GM10847 (cell line): ENCODE measurements at regions not wholly inside any gene's neighbourhood (a gene's known extent, or its start where the extent isn't known, plus 50 kb on each side); places are given as distances from the start of the nearest gene placed in this dataset.

Experiments
- POLR2A ChIP-seq: IDR thresholded peaks from 2 replicates; pipeline ENCODE4 v1.6.1; 2011; ENCODE audit not compliant: insufficient read length; ENCODE audit errors: extremely low read depth

DNA sequence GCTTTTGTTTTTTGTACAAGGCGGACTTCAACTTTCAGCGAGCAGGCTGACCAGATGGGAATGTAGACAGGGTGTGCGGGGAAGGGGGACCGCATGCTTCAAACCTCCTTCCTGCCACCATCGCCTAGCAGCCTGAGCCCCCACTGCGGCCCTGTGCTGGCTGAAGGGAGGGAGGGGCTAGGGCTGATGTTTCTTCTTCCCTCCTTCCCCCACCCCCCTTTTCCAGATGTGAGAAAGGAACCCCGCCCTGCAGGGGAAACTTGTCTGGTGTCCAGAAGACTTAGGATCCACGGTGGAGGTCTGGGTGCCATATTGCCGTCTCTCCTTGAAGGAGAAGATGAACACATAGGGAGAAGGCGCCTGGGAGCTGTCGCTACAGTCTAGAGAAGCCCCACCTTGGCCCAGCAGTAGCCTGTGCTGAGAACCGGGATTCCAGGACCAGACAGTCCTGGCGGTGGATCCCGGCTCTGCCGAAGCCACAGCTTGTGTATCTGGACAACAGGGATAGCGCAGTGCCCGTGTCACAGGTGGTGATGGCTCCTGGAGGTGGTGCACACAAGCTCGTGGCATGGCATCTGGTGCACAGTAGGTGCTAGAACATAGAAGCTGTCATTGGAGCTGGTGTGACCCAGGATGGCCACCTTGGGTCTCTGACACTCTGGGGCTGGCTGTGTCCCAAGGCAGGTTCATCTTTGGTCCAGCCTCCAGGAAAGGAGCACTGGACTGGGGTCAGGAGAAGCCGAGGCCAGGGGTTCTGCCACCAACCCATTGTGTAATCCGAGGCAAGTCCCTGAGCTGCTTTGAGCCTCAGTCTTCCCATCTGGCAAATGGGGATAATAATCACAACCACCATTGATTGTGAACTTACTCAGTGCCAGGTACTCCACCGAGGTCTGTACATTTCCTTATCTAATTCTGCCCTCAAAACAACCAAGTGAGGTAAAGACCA lies 205.6 kb downstream of the C9orf50 start:
- TF ChIP-seq POLR2A: no peak

DNA sequence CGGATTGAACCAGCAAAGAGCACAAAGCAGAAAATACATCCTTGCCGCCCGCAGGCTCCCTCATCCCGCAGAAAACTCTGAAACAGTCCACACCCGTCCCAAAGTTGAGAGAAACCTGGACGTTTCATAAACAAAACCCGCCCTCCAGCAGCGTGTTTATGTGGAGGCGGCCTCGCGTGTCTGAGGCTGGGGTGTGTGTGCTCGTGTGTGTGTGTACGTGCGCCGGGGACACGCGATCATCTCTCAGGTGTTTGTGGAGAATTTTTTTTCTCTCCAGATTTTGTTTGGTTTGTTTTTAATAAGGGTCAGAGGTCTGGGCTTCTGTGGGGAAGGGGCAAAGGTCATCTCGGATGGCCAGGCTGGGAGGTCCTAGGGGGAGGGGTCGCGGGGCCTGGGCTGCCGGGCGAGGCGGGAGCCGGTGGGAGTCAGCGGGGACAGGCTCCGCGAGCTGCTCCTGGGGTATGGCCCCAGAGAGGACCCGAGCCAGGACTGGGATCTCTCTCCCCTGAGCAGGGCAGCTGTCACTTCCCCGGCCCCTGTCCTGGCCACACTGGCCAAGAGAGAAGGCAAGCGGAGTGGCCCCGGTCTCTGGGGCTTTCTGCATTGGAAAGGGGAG lies 206.4 kb downstream of the C9orf50 start:
- no peak for TF ChIP-seq POLR2A

DNA sequence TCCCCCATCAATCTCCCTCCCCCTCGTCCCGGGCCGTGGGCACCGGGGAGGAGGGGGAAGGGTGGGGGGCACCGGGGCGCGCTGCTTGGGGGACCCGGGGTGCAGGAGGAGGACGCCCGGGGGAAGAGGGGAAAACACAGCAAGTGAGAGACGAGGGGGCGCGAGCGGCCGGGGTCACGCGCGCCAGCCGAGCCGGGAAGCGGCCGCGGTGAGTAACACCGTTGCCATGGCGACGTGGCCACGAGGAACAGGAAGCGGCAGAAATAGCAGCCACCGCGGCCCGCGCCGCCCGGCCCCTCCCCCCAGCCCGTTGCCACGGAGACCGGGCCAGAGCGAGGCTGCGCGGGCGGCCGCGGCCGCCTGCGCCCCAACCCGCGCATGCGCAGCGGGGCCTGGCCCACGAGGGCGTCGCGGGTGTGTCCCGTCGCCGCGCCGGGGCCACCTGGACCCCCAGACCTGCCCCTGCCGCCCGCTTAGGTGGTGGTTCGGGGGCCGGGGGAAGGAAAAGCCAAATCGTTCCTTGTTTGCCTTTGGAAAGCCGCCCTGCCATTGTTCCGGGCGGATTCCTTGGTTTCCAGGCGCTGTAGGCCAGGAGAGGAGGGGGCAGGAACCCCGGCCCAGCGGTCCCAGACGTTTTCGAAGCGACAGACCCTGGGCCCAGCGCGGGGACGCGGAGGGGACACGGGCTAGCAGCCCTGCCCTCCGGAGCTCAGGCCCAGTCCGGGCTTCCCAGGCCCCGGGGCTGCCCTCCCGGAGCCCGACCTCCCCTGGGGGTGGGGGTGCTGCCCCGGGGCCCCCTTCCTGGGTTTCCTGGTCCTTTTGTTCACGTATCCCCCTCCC lies 207.1 kb downstream of the C9orf50 start:
- TF ChIP-seq POLR2A: peak; percentile 37

DNA sequence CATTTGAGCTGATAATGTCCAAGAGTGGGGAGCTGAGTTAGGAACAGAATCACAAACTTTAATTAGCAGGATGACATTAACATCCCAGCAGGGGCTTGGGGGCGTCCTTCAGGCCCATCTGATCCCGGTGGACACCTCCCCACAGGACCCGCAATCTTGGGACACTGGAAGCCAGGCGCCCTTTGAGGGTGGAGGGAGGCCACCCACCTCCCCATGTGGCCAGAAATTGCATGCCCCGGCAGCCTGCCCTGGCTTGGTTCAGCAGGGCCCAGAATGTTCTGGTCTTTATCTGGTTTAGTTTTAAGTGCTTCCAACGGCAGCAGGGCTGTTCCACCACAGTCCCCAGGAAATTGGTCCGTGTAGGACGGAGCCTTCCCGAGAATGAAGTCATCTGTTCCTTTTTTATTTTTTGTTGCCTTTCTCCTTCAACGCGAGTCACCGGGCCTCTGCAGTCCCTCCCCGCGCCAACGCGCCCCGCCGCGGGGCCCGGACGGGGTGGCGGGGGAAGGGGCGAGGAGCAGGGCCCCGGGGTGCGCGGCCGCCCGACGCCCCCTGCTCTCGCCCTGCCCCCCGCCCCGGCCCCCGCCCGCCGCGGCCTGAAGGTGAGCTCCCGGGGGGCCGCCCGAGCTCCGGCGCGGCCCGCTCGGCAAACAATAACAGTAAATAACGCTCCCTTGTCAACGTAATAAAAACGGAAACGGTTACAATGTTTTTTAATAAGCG lies 207.9 kb downstream of the C9orf50 start:
- TF ChIP-seq POLR2A: no peak

DNA sequence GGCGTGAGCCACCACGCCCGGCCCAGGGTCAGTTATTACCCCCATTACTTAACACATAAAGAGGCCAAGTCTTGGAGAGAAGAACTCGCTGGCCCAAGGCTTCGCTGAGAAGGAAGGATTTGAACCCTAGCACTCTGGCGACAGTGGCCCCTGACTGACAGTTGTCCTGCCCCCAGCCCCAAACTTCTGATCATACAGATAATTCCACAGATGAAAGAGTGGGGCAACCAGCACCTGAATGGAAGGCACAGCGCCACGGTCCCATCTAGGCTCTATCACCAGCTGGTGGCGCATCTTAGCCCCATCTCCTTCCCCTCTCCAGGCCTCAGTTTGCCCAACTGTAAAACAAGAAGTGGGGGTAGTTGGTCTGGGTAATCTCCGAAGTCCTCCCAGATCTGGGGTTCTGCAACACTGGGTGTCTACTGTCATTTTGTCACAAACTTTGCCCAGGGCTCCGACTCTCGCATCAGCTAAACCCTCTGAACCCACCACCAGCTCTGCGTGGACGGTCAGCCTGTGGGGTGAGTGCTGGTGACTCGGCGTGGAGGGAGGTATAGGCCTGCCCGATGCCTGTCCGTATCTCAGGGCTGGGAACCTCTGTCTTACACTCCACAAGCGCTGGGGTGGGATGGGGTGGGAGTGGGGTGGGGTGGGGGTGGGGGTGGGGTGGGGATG lies 209.3 kb downstream of the C9orf50 start:
- no peak for TF ChIP-seq POLR2A

DNA sequence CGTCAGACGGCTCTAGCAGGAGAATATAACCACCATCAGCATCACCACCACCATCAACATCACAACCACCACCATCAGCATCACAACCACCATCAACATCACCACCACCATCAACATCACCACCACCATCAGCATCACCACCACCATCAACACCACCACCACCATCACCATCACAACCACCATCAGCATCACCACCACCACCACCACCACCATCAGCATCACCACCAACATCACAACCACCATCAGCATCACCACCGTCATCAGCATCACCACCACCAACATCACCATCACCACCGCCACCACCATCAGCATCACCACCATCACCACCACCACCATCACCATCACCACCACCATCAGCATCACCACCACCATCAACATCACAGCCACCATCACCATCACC lies 210.7 kb downstream of the C9orf50 start:
- TF ChIP-seq POLR2A: no peak

DNA sequence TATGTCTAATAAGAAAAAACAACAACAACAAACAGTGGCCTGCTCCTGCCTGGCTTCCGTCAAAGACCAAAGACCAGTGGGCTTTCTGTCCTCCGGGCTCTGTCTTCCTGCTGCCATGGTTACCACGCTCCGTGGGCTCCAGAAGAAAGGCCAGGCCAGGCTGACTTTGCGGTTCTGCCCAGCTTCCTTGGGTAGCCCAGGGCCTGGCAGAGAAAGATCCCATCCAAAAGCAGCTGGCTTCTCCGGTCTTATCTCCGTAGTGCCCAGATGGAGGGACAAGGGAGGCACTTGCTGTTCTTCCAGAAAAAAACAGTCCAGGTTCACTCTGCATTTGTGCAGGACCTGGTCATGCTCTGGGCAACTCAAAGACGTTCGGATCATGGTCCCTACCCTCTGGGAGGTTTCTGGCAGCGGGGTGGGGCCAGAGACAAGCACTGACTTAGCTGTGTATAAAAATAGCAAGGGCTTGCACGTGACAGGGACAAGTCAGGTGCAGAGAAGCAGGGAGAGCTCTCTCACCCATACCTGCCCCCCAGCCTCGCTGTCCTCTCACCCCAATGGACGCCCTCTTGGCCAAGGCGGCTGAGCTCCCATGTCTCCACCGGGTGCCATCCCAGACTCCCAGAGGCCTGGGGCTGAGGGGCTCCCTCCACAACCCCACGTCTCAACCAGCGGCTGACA lies 212.2 kb downstream of the C9orf50 start:
- no peak for TF ChIP-seq POLR2A

DNA sequence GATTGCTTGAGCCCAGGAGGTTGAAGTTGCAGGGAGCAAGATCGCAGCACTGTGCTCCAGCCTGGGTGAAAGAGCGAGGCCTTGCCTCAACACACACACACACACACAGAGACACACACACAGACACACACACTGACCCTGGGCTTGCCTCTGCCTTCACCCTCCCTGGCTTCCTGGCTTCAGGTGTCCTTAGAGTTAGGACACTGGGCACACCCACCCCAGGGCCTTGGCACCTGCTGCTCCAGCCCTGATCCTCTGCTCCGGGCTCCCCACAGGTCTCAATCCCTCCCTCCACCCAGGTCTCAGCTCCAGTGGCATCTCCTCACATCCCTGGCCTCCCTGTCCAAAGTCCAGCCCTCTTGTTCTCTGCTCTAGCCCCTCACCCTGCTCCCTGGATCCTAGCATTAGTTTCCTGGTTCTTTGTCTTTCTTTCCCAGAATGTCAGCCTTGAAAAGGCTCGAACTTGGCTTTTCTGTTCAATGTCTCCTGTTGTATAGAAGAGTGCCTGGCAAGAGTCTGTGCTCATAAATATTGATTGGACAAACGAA lies 212.9 kb downstream of the C9orf50 start:
- no peak for TF ChIP-seq POLR2A

DNA sequence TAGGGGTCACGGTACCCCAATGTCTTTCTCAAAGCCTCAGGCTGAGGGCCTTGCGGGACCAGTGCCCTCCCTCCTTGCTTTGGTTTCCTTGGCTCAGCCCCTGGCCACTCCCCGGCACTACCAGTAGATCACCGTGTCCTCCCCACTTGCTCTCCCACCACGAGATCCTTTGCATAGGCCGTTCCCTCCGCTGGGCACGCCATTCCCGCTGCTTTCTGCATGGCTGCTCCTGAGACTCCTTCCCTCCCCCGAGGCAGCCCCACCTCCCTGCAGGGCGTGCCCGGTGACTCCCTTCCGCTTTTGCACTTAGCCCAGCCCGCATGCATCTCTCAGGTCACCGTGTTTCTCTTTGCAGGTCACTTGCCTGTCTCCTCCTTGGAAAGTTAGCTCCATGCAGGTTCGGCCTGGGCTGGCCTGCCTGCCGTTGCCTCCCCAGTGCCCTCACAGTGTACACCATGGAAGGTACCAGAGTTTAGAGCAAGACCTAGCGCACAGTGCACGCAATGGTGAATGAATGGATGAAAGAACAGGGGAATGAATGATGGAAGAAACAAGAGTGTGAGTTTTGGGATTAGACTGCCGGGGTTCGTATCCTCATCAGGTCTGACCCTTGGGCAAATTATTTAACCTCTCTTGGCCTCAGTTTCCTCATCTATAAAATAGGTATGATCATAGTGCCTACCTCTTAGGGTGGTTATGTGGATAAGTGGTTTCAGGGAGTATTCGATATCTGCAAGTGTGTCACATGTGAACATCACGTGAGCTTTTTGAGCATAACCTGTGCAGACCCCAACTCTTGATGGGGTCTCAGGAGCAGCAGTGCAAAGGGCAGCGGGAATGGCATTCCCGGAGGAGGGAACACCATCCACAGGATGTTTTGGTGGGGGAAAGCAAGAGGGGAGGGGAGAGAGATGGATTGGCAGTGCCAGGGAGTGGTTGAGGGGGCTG lies 214.3 kb downstream of the C9orf50 start:
- no peak for TF ChIP-seq POLR2A

DNA sequence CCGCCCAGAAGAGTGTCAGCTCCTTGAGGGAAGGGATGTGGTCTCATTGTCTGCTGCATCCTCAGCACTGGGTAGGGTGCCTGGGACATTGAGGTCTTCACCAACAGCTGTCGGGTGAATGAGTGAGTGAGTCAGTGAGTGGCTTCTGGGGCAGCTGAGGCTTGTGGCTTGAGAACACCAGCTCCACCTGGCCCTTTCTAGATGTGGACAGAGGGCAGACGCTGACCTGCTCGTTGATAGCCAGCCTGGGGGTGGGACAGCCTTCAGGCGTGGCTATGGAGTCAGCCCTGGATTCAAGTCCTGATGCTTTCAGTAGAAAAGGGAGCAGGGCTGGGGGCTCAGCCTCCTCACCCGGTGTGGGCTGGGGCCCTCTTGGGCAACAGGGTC lies 215.1 kb downstream of the C9orf50 start:
- no peak for TF ChIP-seq POLR2A

DNA sequence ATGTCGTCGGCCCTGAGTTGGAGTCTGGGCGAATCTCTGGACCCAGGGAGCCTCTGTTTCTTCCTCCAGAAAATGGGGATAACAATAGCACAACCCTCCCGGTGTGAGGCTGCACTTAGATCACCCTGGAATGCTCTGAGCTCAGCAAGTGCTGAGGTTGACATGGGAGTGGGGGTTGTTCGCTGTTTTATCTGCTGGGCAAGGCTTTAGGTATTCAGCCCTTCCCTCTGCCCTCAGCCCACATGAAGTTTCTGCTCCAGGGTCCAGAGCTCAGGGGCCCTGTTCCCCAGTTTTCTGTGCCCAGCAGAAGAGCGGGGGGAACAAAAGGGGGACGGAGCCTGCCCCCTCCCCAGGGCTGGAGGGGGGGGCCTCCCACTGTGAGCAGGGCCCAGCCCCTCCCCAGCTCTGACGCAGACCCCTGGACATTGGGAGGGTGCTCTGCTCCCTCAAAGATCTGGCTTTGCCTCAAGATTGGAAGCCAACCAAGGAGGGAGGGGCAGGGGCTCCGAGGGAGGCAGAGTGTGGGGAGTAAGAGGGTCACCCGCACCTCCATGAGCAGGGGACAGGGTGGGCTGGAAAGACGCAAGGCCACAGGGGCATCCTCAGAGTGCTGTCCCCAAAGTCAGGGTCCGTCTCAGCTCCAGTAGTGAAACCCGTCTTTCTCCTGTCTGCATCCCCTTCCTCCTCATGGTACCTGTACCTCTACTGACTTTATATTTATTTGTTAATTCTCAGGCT lies 215.6 kb downstream of the C9orf50 start:
- TF ChIP-seq POLR2A: no peak

DNA sequence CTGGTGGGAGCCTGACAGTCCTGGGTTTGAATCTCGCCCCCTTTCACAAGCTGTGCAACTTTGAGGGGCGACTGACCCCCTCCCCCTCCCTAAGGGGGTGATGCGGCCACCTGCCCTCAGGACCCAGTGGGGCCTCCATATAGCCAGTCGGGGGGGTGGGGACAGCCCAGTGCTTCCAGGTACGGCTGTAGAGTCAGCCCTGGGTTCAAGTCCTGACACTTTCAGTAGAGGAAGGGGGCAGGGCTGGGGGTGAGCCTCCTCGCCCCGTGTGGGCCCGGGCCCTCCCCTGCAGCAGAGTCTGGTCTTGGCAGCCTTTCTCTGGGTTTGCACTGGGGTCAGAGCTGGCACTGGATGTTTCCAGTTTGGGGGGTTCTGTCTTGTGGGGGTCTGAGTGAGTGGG lies 216.3 kb downstream of the C9orf50 start:
- TF ChIP-seq POLR2A: no peak
